NCI-H2196 (cell line): ENCODE measurements at regions not wholly inside any gene's neighbourhood (a gene's known extent, or its start where the extent isn't known, plus 50 kb on each side); places are given as distances from the start of the nearest gene placed in this dataset.

Experiments
- DNase-seq: peaks from one replicate; lab custom pipeline; 2025; ENCODE audit not compliant: unreplicated experiment; lab: John Stamatoyannopoulos, UW

DNA sequence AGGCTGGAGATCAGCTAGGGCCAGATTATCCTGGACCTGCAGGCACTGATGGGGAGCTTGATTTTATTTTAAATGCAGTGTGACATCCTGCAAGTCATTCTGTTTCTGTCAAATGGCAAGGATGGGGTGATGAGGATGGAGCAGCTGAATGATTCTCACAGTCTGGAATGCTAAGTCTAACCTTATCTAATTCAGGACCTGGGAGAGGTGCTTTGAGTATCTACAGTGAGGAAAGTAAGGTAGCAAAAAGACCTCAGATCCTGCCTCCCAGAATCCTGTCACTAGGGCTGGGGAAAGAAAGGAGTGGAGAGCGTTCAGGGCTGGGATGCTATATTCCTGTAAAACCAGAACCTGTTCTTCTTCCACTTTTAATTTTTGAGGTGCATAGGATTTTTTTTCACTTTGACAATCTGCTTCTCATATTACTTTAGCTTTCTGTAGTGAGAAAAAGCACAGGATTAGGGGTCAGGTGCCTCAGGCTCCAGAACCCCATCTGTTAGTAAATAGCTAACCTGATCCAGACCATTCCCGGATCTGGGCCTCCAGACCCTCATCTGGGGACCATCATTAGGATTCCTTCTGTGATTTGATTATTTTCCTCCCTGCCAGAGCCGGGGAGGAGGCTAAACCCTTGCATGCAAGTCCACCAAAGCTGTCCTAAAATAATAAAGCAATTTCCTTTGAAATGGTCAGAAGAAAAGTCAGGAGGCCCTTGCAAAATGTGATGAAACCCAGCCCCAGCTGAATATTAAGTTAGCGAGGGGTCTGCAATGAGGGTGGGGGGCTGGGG, 54.7 kb downstream of the ASCL1 start:
- DNase-seq = no peak

DNA sequence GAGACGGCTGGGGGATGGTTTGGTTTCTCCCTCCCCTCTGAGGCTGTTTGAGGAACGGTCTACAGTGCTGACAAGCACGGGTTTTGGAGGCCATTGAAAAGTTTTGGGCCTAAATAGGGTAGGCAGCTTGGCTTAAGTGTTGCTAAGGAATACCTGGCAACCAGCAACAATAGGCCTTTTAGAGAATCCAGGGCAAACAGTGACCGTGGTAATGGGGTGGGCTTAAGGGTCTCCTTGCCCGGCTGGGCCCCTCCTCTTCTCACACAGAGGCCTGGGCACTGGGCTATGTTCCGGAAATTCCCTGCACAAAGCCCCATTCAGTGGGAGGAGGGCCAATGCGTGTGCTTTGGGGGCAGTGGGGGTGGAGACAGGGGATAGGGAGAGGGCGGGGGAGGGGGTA, 55.4 kb downstream of the ASCL1 start:
- no peak for DNase-seq

DNA sequence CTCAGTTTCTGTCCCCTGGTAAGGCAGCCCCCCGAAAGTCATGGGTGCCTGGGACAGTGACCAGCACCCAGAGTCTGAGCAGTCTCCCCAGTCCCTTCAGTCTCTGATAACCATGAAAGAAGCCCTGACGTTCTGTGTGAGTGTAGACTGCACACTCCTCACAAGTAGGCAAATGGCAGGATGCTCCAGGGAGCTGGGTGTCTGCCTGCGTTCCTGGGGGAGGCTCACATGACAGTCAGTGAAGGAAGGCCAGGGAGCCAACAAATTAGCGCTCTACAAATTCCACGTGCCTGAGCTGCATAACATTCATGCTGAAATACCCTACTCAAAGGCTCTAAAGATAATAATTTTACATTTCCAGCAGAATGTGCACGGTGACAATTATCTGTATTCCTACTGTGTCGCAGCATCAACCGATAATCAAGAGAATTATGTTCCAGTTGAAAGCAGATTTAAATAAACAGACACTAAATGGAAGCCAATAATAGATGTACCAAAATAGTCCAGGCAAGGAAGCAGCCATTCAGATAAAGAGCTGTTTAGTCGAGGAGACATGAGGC, 56.3 kb downstream of the ASCL1 start:
- no peak for DNase-seq

- DNase-seq = no peak
These were observed 58.9 kb downstream of the ASCL1 start for GRCh38 chr12:103016381-103016780.

DNA sequence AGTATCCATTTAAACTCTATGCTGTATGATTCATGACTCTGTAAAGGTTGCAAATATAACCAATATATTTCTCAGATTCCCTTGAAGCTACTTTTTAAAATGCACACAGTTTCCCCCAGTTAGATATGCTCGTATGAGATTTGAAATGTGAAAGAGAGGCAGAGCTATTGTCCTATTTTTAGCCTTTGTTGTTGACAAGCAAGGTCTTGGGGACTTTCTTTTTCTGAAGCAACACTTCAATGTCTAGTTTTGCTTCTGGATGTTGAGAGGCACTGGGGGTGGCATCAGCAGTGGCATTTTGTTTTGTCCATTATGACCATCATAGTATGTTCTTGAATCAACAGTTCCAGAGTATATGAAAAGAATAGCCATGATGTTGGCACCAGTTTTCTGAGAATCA, 63.4 kb downstream of the ASCL1 start:
- no peak for DNase-seq

DNA sequence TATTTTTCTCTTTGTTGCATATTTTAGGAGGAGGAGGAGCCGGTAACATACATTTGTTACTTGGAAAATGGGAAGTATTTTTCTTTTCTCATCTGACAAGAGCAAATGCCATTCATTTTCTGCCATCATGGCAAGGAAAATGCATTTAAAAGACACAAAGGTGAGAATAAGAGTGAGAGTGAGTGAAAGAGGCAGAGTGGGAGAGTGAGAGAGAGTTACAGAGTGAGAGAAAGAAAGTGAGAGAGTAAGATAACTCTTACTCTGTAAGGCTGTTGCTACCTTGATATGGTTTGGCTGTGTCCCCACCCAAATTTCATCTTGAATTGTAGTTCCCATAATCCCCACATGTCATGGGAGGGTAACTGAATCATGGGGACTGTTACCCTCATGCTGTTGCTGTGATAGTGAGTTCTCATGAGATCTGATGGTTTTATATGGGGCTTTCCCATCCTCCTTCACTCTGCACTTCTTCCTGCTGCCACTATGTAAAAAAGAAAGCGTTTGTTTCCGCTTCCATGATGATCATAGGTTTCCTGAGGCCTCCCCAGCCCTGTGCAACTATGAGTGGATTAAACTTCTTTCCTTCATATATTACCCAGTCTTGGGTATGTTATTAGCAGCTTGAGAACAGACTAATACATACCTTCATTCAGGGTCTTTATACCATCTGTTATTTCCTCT, 64.2 kb downstream of the ASCL1 start:
- no peak for DNase-seq

DNA sequence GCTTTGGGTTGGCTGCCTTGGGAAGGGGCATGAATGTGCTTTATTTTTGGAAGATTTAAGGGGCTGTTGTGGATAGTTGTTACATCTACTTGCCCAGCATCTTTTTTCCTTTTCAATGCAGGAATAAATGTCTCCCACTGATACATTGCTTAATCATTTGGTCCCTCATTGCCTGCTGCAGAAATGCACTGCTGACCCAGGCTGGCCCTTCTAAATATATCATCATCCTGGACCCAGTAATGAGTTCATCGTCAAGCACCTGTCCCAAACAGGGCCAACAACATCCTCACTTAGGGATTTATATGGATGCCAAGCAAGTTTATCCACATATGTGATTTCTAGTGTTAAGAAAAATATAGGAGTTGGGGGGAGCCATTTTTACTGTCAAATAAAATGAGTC, 67.2 kb downstream of the ASCL1 start:
- no peak for DNase-seq

DNA sequence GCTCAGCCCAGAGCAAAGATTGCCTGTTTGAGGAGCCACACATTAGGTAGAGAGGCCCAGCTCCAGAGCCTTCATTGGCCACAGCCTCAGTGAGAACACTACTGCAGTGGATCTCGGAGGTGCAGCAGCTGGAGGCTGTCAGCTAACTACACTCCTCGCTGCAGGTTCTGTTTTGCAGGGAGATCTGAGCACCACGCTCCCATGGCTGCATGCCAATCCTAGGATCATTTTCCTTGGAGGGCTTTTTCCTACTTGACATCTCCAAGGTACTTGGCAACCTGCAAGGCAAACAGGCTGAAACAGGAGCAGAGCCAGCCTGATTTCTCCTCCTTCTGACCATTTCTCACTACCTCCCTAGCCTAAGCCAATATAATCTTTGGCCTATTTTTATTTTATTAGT, 69.2 kb downstream of the ASCL1 start:
- peak; percentile 87 for DNase-seq

- DNase-seq = no peak
These were observed 71.6 kb downstream of the ASCL1 start for GRCh38 chr12:103028881-103029639.

GRCh38 chr12:103036581-103037214, 79.2 kb downstream of the ASCL1 start:
- no peak for DNase-seq

- DNase-seq = no peak
These were observed 86.3 kb downstream of the ASCL1 start for GRCh38 chr12:103043531-103044486.

DNA sequence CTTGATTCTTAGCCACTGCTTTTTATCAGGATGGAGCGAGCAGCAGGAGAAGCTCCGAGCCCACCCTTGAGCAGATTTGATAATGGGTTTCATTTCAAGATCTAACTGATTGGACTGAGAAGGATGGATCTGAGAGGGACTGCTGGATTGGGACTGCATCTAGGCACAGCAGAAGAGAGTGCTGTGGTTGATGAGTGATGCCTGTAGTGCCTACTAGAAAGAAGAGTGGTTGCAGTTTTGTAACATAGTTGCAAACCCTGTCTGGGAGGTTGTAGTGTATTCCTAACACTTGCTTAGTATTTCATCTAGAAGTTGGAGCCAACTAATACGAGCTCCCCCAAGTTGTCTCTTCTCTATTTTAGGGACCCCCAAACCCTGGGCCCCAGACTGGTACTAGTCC, 88.7 kb downstream of the ASCL1 start:
- DNase-seq = no peak

DNA sequence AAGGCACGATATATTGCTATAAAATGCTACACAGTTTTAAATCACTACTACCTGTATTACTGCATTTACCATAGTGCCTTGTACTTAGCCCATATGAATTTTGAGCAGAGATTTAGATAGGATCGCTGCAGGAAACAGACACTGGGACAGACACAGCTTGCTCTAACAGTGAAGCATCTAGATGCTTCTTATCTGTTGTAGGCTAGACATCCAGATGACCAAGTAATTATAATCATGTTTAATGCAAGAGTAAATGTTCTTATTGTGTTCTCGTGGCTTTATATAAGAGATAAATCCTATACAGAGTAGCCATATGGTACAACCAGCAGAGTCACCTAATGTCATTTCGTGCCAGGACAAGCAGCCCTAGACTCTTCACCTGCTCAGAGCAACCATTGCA, 92.8 kb downstream of the ASCL1 start:
- DNase-seq = no peak

DNA sequence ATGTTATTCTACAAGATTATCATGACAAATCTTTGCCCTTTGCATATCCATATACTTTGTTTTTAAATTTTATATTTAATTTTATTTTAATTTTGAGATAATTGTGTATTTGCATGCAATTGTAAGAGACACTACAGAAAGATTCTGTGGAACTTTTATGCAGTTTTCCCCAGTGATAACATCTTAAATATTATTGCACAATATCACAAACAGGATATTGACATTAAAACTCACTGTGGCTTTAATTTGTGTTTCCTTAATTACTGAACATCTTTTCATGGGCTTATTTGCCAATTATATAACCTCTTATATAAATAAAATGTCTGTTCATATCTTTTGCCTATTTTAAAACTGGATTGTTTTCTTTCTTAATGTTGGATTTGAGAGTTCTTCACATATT, 95.6 kb downstream of the ASCL1 start:
- DNase-seq = no peak

DNA sequence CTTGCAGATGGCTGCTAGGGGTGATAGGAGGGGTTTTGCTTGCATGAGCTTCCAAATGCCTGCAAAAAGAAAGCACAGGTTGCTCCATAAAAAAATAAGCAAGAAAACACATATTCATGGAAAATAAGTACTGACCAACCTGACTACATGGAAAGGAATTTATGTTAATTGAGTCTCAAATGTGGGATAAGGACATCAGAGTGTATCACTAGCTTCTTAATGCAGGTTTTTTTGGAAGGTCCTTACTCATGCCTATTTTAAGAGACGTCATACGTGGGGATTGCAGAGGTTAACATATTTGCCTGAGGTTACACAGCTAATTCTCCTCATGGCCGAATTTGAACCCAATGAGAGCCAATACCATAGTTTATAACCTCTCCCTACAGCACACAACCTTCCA, 116.2 kb downstream of the ASCL1 start:
- DNase-seq = no peak

GRCh38 chr12:103075848-103076247, 118.4 kb downstream of the ASCL1 start:
- DNase-seq = no peak

DNA sequence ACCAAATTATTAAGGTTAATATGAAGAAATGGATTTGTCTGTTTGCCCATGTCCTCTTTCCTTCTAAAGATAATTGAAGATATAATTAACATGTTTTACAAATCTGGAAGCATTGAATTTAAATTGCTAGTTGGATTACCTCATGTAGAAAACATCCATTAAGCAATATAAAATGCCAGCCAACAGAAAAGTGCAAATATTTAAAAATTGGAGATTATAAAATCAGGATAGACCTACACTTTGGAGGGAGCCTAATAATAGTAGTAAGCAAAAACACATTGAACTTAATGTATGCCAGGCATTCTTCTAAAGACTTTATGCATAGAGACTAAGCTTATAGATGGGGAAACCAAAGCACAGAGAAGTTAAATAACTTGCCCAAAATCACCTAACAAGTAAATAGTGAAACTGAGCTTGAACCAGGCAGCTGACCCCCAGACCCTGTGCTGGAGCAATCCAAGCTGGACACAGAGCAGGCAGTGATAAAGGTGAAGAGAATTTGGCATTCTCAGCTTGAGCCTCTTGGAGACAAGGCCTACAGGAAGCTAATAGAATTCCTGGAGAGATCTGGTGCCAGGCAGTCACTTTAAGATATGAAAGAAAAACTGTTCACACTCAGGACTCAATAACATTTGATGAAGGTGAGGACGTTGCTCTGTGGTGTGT, 119.8 kb downstream of the ASCL1 start:
- no peak for DNase-seq

GRCh38 chr12:103085541-103085940, 128.1 kb downstream of the ASCL1 start:
- DNase-seq = no peak

DNA sequence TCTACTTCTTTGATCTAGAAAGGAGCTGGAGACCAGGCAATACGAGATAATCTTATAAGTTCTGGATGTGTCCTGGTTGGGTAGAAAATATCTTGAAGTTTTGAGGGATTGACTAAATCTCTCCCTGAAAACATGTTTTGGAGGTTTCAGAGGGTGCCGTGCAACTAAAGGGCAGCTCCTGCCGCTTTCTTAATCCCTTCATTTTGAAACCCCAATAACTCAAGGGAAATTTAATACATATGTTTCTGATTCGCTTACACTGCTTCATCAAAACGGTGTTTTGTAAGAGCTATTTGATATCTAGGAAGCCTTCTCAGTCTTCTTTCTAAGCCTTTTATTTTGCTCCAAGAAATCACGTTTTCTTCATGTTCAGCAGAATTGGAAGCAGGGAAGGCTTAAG, 129.0 kb downstream of the ASCL1 start:
- no peak for DNase-seq
